ENCODE measurements at regions not wholly inside any gene's neighbourhood (a gene's known extent, or its start where the extent isn't known, plus 50 kb on each side); places are given as distances from the start of the nearest gene placed in this dataset.

DNA sequence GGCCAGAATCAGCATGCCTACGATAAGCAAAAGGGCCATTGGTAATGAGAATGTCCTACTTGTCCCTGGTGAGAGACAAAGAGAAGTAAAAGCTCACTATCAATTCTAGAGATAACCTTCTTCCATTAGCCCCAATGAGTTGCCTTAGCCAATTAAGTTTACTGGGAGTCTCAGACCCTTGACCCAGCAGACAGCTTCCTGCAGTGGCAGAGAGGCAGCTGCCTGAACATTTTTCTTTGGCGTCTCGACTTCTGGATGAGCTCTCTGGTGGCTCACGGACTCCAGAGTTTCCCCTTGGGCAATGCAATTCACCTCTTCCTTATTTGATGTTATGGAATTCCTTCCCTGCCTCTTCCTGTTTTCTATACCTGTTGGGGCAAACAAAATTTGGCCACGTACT lies 1034.4 kb downstream of the NAALADL2 start:
- TF ChIP-seq POLR2AphosphoS5 (IDR thresholded peaks at IDR 0.05; ENCODE audit: low read depth, low read length) (no peak), EP300 (IDR thresholded peaks at IDR 0.05; ENCODE audit: borderline replicate concordance in 1 of 2, low read depth in 1 of 2, low read length in 1 of 2) (no peak), EZH2phosphoT487 (IDR thresholded peaks at IDR 0.05; ENCODE audit: borderline replicate concordance, low read depth) (no peak)
- TF ChIP-seq, protein P1, sequence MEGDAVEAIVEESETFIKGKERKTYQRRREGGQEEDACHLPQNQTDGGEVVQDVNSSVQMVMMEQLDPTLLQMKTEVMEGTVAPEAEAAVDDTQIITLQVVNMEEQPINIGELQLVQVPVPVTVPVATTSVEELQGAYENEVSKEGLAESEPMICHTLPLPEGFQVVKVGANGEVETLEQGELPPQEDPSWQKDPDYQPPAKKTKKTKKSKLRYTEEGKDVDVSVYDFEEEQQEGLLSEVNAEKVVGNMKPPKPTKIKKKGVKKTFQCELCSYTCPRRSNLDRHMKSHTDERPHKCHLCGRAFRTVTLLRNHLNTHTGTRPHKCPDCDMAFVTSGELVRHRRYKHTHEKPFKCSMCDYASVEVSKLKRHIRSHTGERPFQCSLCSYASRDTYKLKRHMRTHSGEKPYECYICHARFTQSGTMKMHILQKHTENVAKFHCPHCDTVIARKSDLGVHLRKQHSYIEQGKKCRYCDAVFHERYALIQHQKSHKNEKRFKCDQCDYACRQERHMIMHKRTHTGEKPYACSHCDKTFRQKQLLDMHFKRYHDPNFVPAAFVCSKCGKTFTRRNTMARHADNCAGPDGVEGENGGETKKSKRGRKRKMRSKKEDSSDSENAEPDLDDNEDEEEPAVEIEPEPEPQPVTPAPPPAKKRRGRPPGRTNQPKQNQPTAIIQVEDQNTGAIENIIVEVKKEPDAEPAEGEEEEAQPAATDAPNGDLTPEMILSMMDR (IDR thresholded peaks at IDR 0.05), result no peak
- TF ChIP-seq, protein P2, sequence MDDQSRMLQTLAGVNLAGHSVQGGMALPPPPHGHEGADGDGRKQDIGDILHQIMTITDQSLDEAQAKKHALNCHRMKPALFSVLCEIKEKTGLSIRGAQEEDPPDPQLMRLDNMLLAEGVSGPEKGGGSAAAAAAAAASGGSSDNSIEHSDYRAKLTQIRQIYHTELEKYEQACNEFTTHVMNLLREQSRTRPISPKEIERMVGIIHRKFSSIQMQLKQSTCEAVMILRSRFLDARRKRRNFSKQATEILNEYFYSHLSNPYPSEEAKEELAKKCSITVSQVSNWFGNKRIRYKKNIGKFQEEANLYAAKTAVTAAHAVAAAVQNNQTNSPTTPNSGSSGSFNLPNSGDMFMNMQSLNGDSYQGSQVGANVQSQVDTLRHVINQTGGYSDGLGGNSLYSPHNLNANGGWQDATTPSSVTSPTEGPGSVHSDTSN (IDR thresholded peaks at IDR 0.05), result no peak
- TF ChIP-seq, protein P3, sequence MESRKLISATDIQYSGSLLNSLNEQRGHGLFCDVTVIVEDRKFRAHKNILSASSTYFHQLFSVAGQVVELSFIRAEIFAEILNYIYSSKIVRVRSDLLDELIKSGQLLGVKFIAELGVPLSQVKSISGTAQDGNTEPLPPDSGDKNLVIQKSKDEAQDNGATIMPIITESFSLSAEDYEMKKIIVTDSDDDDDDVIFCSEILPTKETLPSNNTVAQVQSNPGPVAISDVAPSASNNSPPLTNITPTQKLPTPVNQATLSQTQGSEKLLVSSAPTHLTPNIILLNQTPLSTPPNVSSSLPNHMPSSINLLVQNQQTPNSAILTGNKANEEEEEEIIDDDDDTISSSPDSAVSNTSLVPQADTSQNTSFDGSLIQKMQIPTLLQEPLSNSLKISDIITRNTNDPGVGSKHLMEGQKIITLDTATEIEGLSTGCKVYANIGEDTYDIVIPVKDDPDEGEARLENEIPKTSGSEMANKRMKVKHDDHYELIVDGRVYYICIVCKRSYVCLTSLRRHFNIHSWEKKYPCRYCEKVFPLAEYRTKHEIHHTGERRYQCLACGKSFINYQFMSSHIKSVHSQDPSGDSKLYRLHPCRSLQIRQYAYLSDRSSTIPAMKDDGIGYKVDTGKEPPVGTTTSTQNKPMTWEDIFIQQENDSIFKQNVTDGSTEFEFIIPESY (IDR thresholded peaks at IDR 0.05; ENCODE audit: borderline replicate concordance, low read depth), result no peak

Measured in SK-N-SH (cell line).